ENCODE measurements at regions not wholly inside any gene's neighbourhood (a gene's known extent, or its start where the extent isn't known, plus 50 kb on each side); places are given as distances from the start of the nearest gene placed in this dataset.

- H3K27me3 ChIP-seq (ENCODE audit: control insufficient read depth, insufficient read depth, low read length) = no peaks in the 10 kb centered on the region
- WGBS (ENCODE audit: insufficient coverage, insufficient read length) = no CpG with 5 or more reads among the region's 9 CpGs
Measured at GRCh38 chr6:11875325-11876109, 96.9 kb upstream of the ADTRP start.

GRCh38 chr6:11869672-11870340 is 91.2 kb upstream of the ADTRP start:
- Histone ChIP-seq H3K9me3 (ENCODE audit: control insufficient read depth, insufficient read depth, low read length) (no peaks in the 10 kb centered on the region), H3K27me3 (ENCODE audit: control insufficient read depth, insufficient read depth, low read length) (no peaks in the 10 kb centered on the region), H3K36me3 (ENCODE audit: control insufficient read depth, insufficient read depth, low read length) (no peaks in the 10 kb centered on the region), H3K4me3 (ENCODE audit: low read length) (no peak overlapping the region), H3K4me1 (ENCODE audit: control insufficient read depth, insufficient read depth, low read length) (no peaks in the 10 kb centered on the region), H3K27ac (ENCODE audit: low read length) (no peak overlapping the region)
- WGBS (ENCODE audit: insufficient coverage, insufficient read length) = no CpG with 5 or more reads among the region's 8 CpGs
- DNase-seq (ENCODE audit: low read depth, low spot score) = no peak

More at GRCh38 chr6:11875325-11876109, 96.9 kb upstream of the ADTRP start:
- no peak overlapping the region for H3K27ac ChIP-seq (ENCODE audit: low read length)
- H3K9me3 ChIP-seq (ENCODE audit: control insufficient read depth, insufficient read depth, low read length) = no peaks in the 10 kb centered on the region
- no peak for DNase-seq (ENCODE audit: low read depth, low spot score)
- H3K4me1 ChIP-seq (ENCODE audit: control insufficient read depth, insufficient read depth, low read length) = no peaks in the 10 kb centered on the region
- H3K4me3 ChIP-seq (ENCODE audit: low read length) = no peak overlapping the region
- no peaks in the 10 kb centered on the region for H3K36me3 ChIP-seq (ENCODE audit: control insufficient read depth, insufficient read depth, low read length)

- DNase-seq (ENCODE audit: low read depth, low spot score) = no peak
- no peak overlapping the region for H3K4me3 ChIP-seq (ENCODE audit: low read length)
- no peaks in the 10 kb centered on the region for H3K4me1 ChIP-seq (ENCODE audit: control insufficient read depth, insufficient read depth, low read length)
- no peaks in the 10 kb centered on the region for H3K36me3 ChIP-seq (ENCODE audit: control insufficient read depth, insufficient read depth, low read length)
- H3K27me3 ChIP-seq (ENCODE audit: control insufficient read depth, insufficient read depth, low read length) = no peaks in the 10 kb centered on the region
- H3K9me3 ChIP-seq (ENCODE audit: control insufficient read depth, insufficient read depth, low read length) = no peaks in the 10 kb centered on the region
- H3K27ac ChIP-seq (ENCODE audit: low read length) = no peak overlapping the region
- WGBS (ENCODE audit: insufficient coverage, insufficient read length) = no CpG with 5 or more reads among the region's 6 CpGs
Measured at GRCh38 chr6:11868392-11868791, 89.8 kb upstream of the ADTRP start.

GRCh38 chr6:11865680-11866300 is 87.2 kb upstream of the ADTRP start:
- no peaks in the 10 kb centered on the region for H3K9me3 ChIP-seq (ENCODE audit: control insufficient read depth, insufficient read depth, low read length)
- no peaks in the 10 kb centered on the region for H3K27me3 ChIP-seq (ENCODE audit: control insufficient read depth, insufficient read depth, low read length)
- no CpG with 5 or more reads among the region's 8 CpGs for WGBS (ENCODE audit: insufficient coverage, insufficient read length)
- no peak for DNase-seq (ENCODE audit: low read depth, low spot score)
- no peaks in the 10 kb centered on the region for H3K4me1 ChIP-seq (ENCODE audit: control insufficient read depth, insufficient read depth, low read length)
- no peak overlapping the region for H3K4me3 ChIP-seq (ENCODE audit: low read length)
- no peak overlapping the region for H3K27ac ChIP-seq (ENCODE audit: low read length)
- no peaks in the 10 kb centered on the region for H3K36me3 ChIP-seq (ENCODE audit: control insufficient read depth, insufficient read depth, low read length)

- Histone ChIP-seq H3K9me3 (ENCODE audit: control insufficient read depth, insufficient read depth, low read length) (no peaks in the 10 kb centered on the region), H3K27me3 (ENCODE audit: control insufficient read depth, insufficient read depth, low read length) (no peaks in the 10 kb centered on the region), H3K36me3 (ENCODE audit: control insufficient read depth, insufficient read depth, low read length) (no peaks in the 10 kb centered on the region), H3K4me3 (ENCODE audit: low read length) (no peak overlapping the region), H3K4me1 (ENCODE audit: control insufficient read depth, insufficient read depth, low read length) (no peaks in the 10 kb centered on the region), H3K27ac (ENCODE audit: low read length) (no peak overlapping the region)
- DNase-seq (ENCODE audit: low read depth, low spot score) = no peak
Measured at GRCh38 chr6:11858439-11858838, 79.8 kb upstream of the ADTRP start.

- no peak overlapping the region for H3K4me3 ChIP-seq (ENCODE audit: low read length)
- no CpG with 5 or more reads among the region's 4 CpGs for WGBS (ENCODE audit: insufficient coverage, insufficient read length)
Measured at GRCh38 chr6:11855743-11856142, 77.1 kb upstream of the ADTRP start.

GRCh38 chr6:11854408-11855165 is 76.0 kb upstream of the ADTRP start:
- no CpG with 5 or more reads among the region's 7 CpGs for WGBS (ENCODE audit: insufficient coverage, insufficient read length)

More at GRCh38 chr6:11855743-11856142, 77.1 kb upstream of the ADTRP start:
- no peaks in the 10 kb centered on the region for H3K27me3 ChIP-seq (ENCODE audit: control insufficient read depth, insufficient read depth, low read length)
- no peak for DNase-seq (ENCODE audit: low read depth, low spot score)
- no peaks in the 10 kb centered on the region for H3K36me3 ChIP-seq (ENCODE audit: control insufficient read depth, insufficient read depth, low read length)
- H3K9me3 ChIP-seq (ENCODE audit: control insufficient read depth, insufficient read depth, low read length) = no peaks in the 10 kb centered on the region
- no peak overlapping the region for H3K27ac ChIP-seq (ENCODE audit: low read length)
- no peaks in the 10 kb centered on the region for H3K4me1 ChIP-seq (ENCODE audit: control insufficient read depth, insufficient read depth, low read length)

GRCh38 chr6:11853678-11854407 is 75.2 kb upstream of the ADTRP start:
- Histone ChIP-seq H3K4me1 (ENCODE audit: control insufficient read depth, insufficient read depth, low read length) (no peaks in the 10 kb centered on the region), H3K36me3 (ENCODE audit: control insufficient read depth, insufficient read depth, low read length) (no peaks in the 10 kb centered on the region), H3K4me3 (ENCODE audit: low read length) (no peak overlapping the region), H3K27ac (ENCODE audit: low read length) (no peak overlapping the region), H3K9me3 (ENCODE audit: control insufficient read depth, insufficient read depth, low read length) (no peaks in the 10 kb centered on the region), H3K27me3 (ENCODE audit: control insufficient read depth, insufficient read depth, low read length) (no peaks in the 10 kb centered on the region)
- DNase-seq (ENCODE audit: low read depth, low spot score) = no peak
- no CpG with 5 or more reads among the region's 3 CpGs for WGBS (ENCODE audit: insufficient coverage, insufficient read length)

More at GRCh38 chr6:11854408-11855165, 76.0 kb upstream of the ADTRP start:
- no peak for DNase-seq (ENCODE audit: low read depth, low spot score)
- H3K9me3 ChIP-seq (ENCODE audit: control insufficient read depth, insufficient read depth, low read length) = no peaks in the 10 kb centered on the region
- no peak overlapping the region for H3K4me3 ChIP-seq (ENCODE audit: low read length)
- no peaks in the 10 kb centered on the region for H3K27me3 ChIP-seq (ENCODE audit: control insufficient read depth, insufficient read depth, low read length)
- H3K36me3 ChIP-seq (ENCODE audit: control insufficient read depth, insufficient read depth, low read length) = no peaks in the 10 kb centered on the region
- H3K27ac ChIP-seq (ENCODE audit: low read length) = no peak overlapping the region
- no peaks in the 10 kb centered on the region for H3K4me1 ChIP-seq (ENCODE audit: control insufficient read depth, insufficient read depth, low read length)

- Histone ChIP-seq H3K4me1 (ENCODE audit: control insufficient read depth, insufficient read depth, low read length) (no peaks in the 10 kb centered on the region), H3K36me3 (ENCODE audit: control insufficient read depth, insufficient read depth, low read length) (no peaks in the 10 kb centered on the region), H3K9me3 (ENCODE audit: control insufficient read depth, insufficient read depth, low read length) (no peaks in the 10 kb centered on the region), H3K4me3 (ENCODE audit: low read length) (no peak overlapping the region), H3K27ac (ENCODE audit: low read length) (no peak overlapping the region), H3K27me3 (ENCODE audit: control insufficient read depth, insufficient read depth, low read length) (no peaks in the 10 kb centered on the region)
- no CpG with 5 or more reads among the region's 11 CpGs for WGBS (ENCODE audit: insufficient coverage, insufficient read length)
- DNase-seq (ENCODE audit: low read depth, low spot score) = no peak
Measured at GRCh38 chr6:11852061-11852651, 73.6 kb upstream of the ADTRP start.
